ENCODE measurements at regions not wholly inside any gene's neighbourhood (a gene's known extent, or its start where the extent isn't known, plus 50 kb on each side); places are given as distances from the start of the nearest gene placed in this dataset.

DNA sequence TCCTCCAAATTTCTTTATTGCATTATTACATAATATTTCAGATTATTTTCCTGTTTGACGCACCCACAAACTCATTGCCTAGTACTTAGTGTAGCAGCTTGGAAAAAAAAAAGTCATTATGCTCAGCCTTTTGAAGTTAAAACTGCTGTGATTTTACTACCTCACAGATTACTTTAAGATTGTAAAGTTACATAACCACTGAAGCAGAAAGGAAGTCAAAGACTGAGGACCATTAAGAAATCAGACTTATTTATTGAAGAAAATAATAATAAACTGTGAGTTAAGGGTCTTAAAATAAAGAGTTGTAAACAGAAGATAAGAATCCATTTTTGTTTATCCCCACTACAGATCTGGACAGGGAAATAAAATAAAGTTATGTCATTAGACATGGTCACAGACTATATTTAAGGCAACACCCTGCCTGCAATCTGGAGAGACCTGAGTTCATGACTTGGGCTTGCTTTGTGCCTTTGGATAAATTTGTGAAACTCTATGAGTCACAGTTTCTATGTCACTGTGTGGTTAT, 212.1 kb upstream of the ROBO2 start:
- POLR2A ChIA-PET = no interaction called here
- no peaks in the 10 kb centered on the region for H3K36me3 ChIP-seq (ENCODE audit: control insufficient read depth in 2 of 2, insufficient read depth in 1 of 2, low read length in 2 of 2)
- CTCF ChIA-PET = no interaction called here
- no peak overlapping the region for H3K27ac ChIP-seq (ENCODE audit: extremely low read depth, low read depth, low read length)
- TF ChIP-seq, protein P1, sequence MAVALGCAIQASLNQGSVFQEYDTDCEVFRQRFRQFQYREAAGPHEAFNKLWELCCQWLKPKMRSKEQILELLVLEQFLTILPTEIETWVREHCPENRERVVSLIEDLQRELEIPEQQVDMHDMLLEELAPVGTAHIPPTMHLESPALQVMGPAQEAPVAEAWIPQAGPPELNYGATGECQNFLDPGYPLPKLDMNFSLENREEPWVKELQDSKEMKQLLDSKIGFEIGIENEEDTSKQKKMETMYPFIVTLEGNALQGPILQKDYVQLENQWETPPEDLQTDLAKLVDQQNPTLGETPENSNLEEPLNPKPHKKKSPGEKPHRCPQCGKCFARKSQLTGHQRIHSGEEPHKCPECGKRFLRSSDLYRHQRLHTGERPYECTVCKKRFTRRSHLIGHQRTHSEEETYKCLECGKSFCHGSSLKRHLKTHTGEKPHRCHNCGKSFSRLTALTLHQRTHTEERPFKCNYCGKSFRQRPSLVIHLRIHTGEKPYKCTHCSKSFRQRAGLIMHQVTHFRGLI (tag by site-specific recombination; IDR thresholded peaks at IDR 0.05) = no peak
- TF ChIP-seq, protein P2, sequence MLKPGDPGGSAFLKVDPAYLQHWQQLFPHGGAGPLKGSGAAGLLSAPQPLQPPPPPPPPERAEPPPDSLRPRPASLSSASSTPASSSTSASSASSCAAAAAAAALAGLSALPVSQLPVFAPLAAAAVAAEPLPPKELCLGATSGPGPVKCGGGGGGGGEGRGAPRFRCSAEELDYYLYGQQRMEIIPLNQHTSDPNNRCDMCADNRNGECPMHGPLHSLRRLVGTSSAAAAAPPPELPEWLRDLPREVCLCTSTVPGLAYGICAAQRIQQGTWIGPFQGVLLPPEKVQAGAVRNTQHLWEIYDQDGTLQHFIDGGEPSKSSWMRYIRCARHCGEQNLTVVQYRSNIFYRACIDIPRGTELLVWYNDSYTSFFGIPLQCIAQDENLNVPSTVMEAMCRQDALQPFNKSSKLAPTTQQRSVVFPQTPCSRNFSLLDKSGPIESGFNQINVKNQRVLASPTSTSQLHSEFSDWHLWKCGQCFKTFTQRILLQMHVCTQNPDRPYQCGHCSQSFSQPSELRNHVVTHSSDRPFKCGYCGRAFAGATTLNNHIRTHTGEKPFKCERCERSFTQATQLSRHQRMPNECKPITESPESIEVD (tag by site-specific recombination; IDR thresholded peaks at IDR 0.05) = peak; percentile 70
- TF ChIP-seq ZNF266 (tag by site-specific recombination; IDR thresholded peaks at IDR 0.05; ENCODE audit: low read depth) = no peak
- TF ChIP-seq WT1 (tag by site-specific recombination; IDR thresholded peaks at IDR 0.05) = peak; percentile 51
- TF ChIP-seq ZNF16 (tag by site-specific recombination; IDR thresholded peaks at IDR 0.05; ENCODE audit: low read depth) = no peak
- TF ChIP-seq, protein P3, sequence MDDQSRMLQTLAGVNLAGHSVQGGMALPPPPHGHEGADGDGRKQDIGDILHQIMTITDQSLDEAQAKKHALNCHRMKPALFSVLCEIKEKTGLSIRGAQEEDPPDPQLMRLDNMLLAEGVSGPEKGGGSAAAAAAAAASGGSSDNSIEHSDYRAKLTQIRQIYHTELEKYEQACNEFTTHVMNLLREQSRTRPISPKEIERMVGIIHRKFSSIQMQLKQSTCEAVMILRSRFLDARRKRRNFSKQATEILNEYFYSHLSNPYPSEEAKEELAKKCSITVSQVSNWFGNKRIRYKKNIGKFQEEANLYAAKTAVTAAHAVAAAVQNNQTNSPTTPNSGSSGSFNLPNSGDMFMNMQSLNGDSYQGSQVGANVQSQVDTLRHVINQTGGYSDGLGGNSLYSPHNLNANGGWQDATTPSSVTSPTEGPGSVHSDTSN (CRISPR knock-in tag; IDR thresholded peaks at IDR 0.05) = no peak
- peak; percentile 86 for TF ChIP-seq TCF7L2 (IDR thresholded peaks at IDR 0.05; ENCODE audit: borderline replicate concordance, low read depth, low read length)
- TF ChIP-seq OSR2 (tag by site-specific recombination; IDR thresholded peaks at IDR 0.05) = 0 out of 2 replicates have a peak, but pooled peaks have one; percentile 16
- no peak for TF ChIP-seq HOXD13 (CRISPR knock-in tag; IDR thresholded peaks at IDR 0.05; ENCODE audit: borderline replicate concordance)
- no peak for TF ChIP-seq ZNF654 (tag by site-specific recombination; IDR thresholded peaks at IDR 0.05; ENCODE audit: low read depth)
- no peak for TF ChIP-seq ZNF155 (tag by site-specific recombination; IDR thresholded peaks at IDR 0.05)
- TF ChIP-seq ZNF777 (tag by site-specific recombination; IDR thresholded peaks at IDR 0.05; ENCODE audit: borderline replicate concordance) = no peak
- TF ChIP-seq ZNF174 (tag by site-specific recombination; IDR thresholded peaks at IDR 0.05) = no peak
- TF ChIP-seq FEZF1 (tag by site-specific recombination; IDR thresholded peaks at IDR 0.05) = 0 out of 2 replicates have a peak, but pooled peaks have one; percentile 23
- H3K9me3 ChIP-seq (ENCODE audit: control insufficient read depth, insufficient read depth, low read depth, low read length) = no peaks in the 10 kb centered on the region
- no peak overlapping the region for H3K4me3 ChIP-seq (ENCODE audit: low read depth, low read length)
- no peaks in the 10 kb centered on the region for H3K4me1 ChIP-seq (ENCODE audit: control insufficient read depth, insufficient read depth, low read length)

DNA sequence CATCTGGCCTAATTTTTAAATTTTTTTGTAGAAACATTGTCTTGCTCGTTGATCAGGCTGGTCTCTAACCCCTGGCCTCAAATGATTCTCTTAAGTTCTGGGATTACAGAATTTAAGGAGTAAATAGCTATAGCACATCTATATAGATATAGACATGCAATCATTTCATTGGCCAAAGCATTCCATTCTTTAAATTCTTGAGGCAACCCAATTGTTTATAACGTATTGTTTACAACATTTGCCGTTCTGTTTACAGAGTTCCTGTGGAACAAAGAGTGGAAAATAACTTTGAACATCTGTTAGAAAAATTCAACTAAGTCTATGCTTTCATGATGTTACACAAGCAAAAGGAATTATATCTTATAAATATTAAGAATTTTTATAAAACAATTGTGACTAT, 205.2 kb upstream of the ROBO2 start:
- Histone ChIP-seq H3K36me3 (ENCODE audit: control insufficient read depth in 2 of 2, insufficient read depth in 1 of 2, low read length in 2 of 2) (no peaks in the 10 kb centered on the region), H3K27ac (ENCODE audit: extremely low read depth, low read depth, low read length) (no peak overlapping the region), H3K9me3 (ENCODE audit: control insufficient read depth, insufficient read depth, low read depth, low read length) (no peaks in the 10 kb centered on the region; the same call in 1 of the 2 replicates), H3K4me3 (ENCODE audit: low read depth, low read length) (no peak overlapping the region), H3K4me1 (ENCODE audit: control insufficient read depth, insufficient read depth, low read length) (no peaks in the 10 kb centered on the region)
- ChIA-PET CTCF (no interaction called here), POLR2A (no interaction called here)
- TF ChIP-seq ZNF138 (tag by site-specific recombination; IDR thresholded peaks at IDR 0.05; ENCODE audit: borderline replicate concordance) (no peak), ZSCAN16 (tag by site-specific recombination; IDR thresholded peaks at IDR 0.05) (no peak), ZEB2 (tag by site-specific recombination; IDR thresholded peaks at IDR 0.05) (no peak), ZNF214 (tag by site-specific recombination; IDR thresholded peaks at IDR 0.05; ENCODE audit: borderline replicate concordance) (no peak), ZNF19 (tag by site-specific recombination; IDR thresholded peaks at IDR 0.05; ENCODE audit: low read depth) (no peak), ZSCAN30 (tag by site-specific recombination; IDR thresholded peaks at IDR 0.05) (no peak)
